NCI-H1694 (cell line): ENCODE measurements at regions not wholly inside any gene's neighbourhood (a gene's known extent, or its start where the extent isn't known, plus 50 kb on each side); places are given as distances from the start of the nearest gene placed in this dataset.
A peak's percentile ranks its signal among the peaks of the same experiment; 100 is the strongest.
"Not testable (repeated sequence)": the region's sequence is repeated elsewhere in the genome, so short reads cannot be mapped to it uniquely, and the experiment has no call there.

Experiments
- DNase-seq: peaks from one replicate; lab custom pipeline; 2025; lab: John Stamatoyannopoulos, UW

- DNase-seq = no peak
Observed at GRCh38 chr6:76982476-76983199, 480.7 kb downstream of the HTR1B start.

DNA sequence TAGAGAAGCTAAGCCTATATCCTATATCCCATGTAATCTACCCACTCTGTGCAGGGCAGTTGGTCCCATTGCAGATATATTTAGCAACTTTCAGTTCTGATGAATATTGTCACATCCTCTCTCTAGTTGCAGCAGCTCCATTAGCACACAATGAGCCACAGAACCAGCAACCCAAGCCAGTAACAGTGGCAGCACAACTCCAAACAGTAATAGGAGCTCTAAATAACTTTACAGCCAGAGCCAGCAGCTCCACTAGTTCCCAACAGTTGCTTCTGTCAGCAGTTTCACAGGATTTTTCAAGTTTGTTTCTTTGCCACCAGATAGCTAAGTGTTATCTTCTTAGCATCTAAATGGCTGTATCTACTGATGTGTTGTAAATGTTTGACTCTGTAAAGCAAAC is 490.8 kb downstream of the HTR1B start:
- DNase-seq = no peak

GRCh38 chr6:76959177-76959576 is 504.1 kb downstream of the HTR1B start:
- not testable (repeated sequence) for DNase-seq

GRCh38 chr6:76942203-76942966 is 520.9 kb downstream of the HTR1B start:
- DNase-seq = no peak

DNA sequence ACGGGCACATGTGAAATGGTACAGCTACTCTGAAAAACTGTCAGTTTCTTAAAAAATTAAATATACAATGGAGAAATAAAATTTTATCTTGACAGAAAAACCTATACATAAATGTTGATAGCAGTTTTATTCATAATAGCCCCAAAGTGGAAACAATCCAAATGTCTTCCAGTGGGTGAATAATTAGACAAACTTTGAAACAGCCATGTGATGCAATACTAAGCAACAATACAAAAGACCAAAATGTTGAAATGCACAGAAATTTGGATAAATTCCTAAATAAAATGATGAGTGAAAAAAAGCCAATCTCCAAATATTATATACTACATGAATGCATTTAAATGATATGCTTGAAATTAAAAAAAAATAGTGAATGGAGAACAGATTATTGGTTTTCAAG is 523.1 kb downstream of the HTR1B start:
- no peak for DNase-seq

- no peak for DNase-seq
Observed at GRCh38 chr6:76914737-76915136, 548.6 kb downstream of the HTR1B start.

DNA sequence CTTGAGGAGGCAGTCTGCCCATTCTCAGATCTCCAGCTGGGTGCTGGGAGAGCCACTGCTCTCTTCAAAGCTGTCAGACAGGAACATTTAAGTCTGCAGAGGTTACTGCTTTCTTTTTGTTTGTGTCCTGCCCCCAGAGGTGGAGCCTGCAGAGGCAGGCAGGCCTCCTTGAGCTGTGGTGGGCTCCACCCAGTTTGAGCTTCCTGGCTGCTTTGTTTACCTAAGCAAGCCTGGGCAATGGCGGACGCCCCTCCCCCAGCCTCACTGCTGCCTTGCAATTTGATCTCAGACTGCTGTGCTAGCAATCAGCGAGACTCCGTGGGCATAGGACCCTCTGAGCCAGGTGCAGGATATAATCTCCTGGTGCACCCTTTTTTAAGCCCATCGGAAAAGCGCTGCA is 557.8 kb downstream of the HTR1B start:
- DNase-seq = not testable (repeated sequence)

- no peak for DNase-seq
Observed at GRCh38 chr6:76892542-76892941, 570.7 kb downstream of the HTR1B start.

GRCh38 chr6:76888351-76888750 is 574.9 kb downstream of the HTR1B start:
- no peak for DNase-seq

GRCh38 chr6:76886900-76887299 is 576.4 kb downstream of the HTR1B start:
- no peak for DNase-seq

- no peak for DNase-seq
Observed at GRCh38 chr6:76885861-76886301, 577.4 kb downstream of the HTR1B start.

DNA sequence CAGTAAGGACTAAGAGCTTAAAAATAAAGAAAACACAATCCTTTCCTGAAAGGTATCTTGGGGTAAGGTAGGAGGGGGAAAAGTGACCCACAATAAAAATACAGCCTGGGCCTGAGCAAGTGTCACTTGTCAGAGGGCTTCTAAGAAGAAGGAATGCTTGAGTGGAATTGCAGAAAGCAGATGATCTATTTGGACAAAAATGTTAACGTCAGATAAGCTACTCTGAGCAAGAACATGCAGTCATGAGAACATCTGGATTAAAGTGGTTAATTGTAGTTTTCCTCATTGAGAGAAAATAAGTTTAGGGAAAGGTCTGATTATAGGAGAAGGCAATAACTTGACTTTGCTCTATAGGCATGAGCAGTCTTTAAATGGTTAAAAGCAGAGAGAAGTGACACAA is 581.9 kb downstream of the HTR1B start:
- no peak for DNase-seq

DNA sequence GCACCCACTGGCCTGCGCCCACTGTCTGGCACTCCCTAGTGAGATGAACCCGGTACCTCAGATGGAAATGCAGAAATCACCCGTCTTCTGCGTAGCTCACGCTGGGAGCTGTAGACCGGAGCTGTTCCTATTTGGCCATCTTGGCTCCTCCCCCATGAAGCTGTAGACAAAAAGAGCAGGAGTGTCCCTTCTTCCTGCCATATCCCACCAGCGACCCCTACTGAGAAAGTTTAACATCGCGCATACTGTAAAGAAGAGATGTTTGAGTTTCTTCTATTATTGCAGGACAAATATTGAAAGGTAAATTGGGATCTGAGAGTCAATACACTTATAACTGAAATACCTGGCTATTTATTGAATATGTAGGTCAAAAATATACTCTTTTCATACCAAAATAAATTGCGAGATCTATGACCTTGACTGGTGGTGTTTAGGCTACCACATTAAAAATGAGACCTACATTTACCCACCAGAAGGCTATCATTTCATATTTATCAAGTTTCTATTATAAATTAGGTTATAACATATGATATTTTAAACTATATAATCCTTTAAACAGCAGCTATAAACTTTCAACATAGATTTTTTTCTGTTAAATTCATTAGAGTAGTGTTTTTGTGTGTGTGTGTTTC is 586.3 kb downstream of the HTR1B start:
- DNase-seq = peak; percentile 79

GRCh38 chr6:76876430-76876829 is 586.9 kb downstream of the HTR1B start:
- DNase-seq = not testable (repeated sequence)

GRCh38 chr6:76867182-76867581 is 596.1 kb downstream of the HTR1B start:
- DNase-seq = no peak

DNA sequence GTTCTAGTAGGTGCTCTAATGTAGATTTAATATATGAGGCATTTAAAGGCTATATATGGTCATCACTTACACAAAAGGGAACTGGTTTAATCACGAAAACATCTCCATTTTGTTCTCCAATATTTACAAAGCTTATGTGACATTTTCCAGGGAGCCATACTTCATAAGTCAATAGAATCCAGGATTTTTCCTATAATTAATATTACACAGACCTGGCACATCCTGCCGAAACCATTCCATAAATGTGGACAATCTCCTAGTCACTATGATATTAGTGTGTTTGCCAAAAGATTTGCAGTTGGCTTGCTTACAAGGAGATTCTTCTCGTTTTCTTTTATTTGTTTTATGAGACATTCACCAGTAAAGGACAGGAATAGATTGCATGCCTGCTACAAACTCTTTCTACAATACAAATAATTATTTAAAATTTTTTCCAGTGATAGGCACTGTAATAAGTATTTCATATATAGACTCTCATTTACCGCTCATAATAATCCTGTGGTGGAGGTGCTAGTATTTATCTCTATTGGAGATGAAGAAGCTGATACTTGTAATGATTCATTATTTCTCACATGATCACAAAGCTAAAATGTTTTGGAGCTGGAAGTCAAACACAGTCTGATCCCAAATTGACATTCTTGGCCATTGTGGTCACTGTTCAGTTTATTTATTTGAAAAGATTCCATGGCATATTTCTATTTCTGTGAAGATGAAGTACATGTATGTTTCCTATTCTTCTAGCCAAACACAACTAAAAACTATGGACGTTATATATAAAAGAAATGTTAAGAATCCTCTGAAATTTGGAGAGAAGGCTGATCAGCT is 597.0 kb downstream of the HTR1B start:
- no peak for DNase-seq

DNA sequence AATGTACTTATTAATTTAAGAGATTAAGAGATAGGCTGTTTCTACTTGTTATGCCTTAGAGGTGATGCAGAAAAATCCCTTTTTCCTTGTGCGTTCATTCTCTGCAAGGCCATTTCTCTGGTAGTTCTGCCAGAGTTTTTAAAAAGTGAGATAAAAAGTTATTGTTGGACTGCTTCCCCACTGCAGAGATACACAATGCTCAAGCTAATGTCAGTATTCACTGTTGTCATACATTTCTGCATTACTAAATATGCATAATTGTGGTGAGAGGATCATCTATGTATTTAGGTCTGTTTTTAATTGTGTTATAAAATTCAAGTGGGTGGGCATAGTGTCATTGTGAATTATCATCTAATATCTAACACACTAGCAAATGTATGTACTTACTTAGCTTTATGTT is 600.4 kb downstream of the HTR1B start:
- no peak for DNase-seq

DNA sequence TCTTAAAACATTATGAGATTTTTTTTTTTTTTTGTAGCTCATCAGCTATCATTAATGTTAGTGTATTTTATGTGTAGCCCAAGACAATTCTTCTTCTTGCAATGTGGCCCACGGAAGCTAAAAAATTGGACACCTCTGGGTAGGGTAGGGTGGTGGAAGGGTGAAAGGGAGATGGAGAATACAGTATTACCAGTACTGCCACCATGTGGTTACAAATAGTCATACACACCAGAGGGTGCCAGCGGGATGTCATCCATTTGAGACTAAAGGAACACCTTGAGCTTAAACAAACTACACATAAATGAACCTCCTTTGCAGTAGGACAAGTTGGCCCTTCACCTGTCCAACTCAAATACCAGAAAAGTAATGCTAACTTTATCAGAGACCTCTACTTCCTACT is 601.9 kb downstream of the HTR1B start:
- no peak for DNase-seq

DNA sequence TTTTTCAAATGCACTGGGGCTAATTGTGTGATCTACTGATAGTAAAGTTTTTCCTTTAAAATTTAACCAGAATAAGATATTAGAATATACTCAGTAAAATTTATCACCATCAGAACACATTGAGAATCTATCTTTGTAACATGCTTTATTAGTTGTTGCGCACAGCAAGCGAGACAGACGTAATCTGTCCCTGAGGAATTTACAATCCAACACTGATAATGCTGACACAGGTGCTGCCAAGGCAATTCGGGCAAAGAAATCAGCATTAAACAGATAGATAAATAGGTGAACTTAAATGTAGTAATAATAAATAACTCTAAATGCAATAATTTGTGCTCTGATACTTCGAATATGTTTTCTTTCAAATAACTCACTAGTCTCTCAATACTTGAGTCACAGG is 607.2 kb downstream of the HTR1B start:
- DNase-seq = no peak

DNA sequence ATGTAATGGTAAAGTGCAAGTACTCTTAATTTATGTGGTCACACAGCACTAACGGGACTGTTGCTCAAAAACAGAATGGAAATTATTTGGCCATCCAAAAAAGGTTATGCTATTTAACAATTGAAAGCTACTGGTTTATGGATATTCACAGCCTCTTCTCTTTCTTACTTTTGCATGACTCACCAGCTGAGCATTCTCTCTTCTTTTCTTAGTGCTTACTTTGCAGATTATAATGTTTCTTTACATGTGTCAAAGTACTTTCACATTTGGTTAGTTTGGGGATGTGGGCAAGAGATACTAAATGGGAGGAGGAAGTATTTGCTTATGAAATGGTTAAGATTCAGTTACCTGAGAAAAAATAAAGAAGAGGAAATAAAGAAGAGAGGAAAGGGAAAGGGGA is 610.5 kb downstream of the HTR1B start:
- DNase-seq = no peak

- DNase-seq = not testable (repeated sequence)
Observed at GRCh38 chr6:76849274-76849970, 613.9 kb downstream of the HTR1B start.
